ENCODE measurements at regions not wholly inside any gene's neighbourhood (a gene's known extent, or its start where the extent isn't known, plus 50 kb on each side); places are given as distances from the start of the nearest gene placed in this dataset.

DNA sequence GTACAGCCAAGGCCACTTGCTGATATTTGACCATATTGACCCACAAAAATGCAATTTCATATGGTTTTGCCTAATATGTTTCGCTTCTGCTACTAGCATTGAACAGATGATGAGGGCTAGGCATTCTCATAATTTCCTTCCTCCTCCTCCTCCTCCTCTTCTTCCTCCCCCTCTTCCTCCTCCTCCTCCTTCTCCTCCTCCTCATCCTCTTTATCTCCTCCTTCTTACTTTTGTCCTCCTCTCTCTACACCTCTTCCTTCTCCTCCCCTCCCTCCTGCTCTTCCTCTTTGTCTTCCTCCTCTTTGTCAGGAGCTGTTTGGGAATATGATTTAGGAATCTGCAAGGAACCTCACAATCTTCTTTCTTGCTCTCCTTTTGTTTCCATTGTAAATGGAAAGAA lies 133.9 kb upstream of the CELF2 start:
- no peak for DNase-seq (ENCODE audit: low read depth in 2 of 2)

DNA sequence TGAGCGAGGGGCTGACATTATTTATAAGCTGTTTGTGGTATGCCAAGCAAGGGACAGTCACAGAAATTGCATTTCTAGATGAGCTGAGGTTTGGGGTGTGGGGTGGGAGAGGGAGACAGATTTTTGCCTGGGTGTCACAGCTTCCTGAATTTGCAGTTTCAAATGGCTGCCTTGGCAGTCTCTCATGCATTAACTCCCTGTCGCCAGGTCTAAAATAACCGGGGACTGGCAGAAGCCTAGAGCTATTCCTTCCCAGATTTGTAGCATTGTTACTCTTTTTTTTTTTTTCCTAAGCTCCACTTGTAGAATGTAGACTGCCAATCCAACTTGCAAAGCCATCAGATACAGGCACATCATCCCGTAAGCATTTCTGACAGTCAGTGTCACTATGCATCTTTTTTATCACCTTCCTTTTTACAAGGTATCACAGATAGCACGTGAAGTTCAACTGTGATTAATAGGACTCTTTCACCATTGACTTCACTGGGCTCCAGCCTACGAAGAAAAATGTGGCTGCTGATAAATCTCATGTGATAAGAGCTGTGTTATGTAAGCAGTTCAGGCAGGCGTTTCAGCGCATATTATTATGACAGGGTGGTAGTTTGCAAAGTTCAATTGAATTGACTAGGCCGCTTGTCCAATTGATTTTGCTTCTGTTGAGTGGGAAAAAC lies 130.7 kb upstream of the CELF2 start:
- DNase-seq (ENCODE audit: low read depth in 2 of 2) = no peak

DNA sequence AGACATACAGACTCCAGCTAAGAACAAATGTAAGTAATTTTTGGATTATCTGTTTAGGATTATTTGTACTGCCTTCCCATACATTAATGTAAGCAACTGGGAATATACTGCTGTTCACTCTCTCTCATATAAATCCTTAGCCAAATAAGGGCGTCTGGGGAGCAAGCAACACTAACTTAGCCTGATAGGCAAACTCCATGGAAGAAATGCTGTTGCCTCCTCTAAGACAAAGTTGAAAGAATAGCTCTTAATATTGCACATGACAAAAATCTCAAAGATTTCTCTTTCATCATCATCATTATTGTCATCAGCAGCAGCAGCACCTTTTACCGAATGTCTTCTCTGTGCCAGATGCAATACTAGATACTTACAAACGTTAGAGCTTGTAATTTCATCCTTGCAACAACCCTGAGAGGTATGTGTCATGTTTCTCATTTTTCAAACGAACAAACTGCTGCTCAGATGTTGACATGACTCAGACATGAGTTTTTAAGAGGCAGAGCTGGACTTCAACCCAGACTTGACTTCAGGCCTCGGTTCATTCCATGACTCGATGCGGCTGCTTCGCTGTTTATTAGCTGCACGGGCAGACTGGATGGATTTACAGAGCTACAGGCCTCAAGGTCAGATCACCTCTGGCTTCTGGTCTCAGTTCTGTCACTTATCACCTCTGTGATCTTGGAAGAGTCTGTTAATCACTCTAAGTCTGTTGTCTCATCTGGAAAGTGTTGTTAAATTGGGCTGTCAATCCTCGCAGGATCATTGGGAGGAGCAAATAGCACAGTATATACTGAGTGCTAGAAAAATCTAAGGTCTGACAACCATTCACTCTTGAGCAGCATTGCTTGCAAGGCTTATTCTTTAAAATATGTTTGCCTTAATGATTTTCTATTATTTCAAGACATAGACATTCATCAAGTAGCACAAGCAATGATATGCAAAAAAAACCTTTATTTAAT lies 126.3 kb upstream of the CELF2 start:
- no peak for DNase-seq (ENCODE audit: low read depth in 2 of 2)

DNA sequence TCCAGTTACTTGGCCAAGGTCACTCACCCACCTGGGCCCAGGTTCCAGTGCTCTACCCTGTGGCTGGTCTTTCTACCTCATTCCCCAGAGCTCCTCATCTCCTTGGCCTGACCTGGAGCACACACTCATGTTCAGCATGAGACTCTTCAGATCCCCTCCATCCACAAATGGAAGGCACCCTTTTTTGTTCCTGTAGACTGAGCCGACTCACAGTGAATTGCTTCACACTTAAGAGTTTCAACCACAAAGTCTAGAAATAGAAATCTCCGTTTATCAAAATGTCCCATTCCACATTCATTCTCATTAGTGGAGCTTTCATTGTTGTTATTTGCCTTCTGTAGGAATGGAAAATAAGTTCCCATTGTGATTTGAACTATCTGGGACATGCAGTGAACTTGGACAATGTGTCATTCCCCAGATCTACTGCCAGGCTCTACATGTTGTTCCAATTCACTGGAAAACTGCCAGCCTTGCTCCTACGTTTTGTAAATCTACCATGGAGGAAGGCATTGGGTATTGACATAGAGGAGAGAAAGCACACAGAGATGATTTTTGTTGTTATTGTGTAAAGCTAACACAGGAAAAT lies 125.3 kb upstream of the CELF2 start:
- no peak for DNase-seq (ENCODE audit: low read depth in 2 of 2)

DNA sequence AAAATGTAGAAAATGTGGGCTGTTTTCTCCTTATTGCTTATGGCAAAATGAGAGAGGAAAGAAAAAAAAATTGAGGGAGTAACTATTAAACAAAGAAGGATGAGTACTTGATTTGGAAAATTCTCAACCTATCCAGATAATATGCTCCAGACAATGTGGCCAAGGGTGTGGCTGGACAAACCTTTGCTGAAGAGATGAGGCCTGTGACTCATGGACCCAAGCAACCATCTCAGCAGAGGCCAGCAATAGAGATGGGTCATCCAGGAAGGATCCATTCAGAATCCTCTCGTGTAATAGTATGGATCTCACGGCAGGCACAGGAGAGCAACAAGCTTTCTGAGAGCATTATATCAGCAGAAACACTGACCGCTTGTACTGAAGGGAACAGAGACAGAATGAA lies 120.3 kb upstream of the CELF2 start:
- DNase-seq (ENCODE audit: low read depth in 2 of 2) = no peak

DNA sequence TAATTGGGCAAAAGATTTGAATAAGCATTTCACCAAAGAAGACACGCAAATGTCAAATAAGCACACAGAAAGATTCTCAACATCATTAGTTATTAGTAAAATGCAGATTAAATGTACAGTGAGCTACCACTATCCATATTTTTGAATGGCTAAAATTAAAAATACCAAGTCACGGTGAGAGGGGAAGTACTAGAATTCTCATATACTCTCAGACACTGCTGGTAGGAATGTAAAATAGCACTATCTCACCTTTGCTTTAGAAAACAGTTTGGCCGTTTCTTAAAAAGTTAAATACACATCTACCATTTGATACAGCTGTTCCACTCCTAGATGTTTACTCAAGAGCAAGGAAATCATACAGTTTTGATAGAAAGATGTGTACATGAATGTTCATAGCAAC lies 115.8 kb upstream of the CELF2 start:
- no peak for DNase-seq (ENCODE audit: low read depth in 2 of 2)

DNA sequence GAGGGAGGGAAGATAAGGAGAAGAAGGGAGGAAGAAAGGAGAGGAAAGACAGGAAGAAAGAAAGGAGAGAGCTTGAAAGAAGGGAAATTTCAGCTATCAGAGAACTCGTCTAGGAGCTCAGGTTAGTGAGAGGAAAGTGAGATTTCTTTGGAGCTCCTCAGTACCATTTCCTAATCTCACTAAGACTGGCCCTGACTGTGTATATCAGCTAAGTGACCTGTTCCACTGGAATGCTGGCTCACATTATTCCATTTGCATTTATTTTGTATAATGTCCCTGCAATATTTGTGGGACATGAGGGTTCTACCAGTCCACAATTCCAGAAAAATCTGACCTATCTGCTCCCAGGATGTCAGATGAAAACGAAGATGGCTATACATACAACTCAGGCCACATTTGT lies 114.7 kb upstream of the CELF2 start:
- no peak for DNase-seq (ENCODE audit: low read depth in 2 of 2)

DNA sequence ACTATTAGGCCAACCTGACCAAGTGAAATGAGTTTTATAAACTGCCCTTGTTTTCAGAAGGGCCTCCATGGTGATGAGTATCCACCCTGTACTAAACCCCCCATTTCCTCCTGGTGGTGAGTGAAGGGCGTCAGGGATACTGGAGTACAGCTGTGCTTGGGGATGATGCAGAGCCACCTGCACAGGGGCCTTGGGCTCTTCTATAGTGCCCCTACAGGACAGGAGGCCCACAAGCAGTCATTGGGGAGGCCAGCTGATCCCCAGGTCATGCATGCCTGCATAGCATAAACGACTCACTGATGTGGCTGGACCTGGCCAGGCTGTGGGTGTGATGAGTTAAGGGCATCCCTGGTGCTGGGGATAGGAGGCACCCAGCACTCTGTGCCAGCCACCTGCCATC lies 114.1 kb upstream of the CELF2 start:
- no peak for DNase-seq (ENCODE audit: low read depth in 2 of 2)

DNA sequence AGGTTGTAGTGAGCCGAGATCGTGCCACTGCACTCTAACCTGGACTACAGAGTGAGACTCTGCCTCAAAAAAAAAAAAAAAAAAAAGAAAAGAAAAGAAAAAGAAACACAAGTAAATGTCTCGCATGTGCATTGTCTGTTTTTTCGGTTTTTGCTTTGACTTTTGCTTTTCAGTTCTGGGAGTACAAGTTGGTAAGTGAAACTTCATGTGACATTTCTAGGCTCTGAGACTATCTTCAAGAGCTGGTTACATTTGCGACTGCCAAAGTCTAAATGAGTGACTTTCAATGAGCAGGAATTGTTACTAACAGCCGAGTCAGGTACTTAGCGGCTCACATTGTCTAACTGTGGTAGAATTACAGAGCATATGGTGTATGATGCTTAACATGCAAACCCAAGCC lies 107.0 kb upstream of the CELF2 start:
- no peak for DNase-seq (ENCODE audit: low read depth in 2 of 2)

DNA sequence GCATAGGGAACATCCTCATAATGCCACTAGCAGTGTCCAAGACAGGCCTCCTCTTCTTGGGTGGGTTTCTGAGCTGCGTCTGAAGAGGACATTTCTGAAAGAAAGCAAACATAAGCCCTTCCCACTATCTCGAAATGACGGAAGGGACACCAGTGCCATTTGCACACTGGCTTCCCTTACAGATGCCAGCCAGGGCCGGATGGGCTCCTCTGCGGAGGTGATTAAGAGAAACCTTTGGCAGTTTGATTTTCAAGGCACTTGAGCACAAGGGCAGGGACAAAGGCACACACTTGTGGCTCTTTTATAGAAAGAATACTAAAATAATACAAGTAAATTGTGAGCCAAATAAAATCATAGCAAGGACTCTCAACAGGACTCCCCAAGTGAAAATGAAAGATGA lies 106.6 kb upstream of the CELF2 start:
- DNase-seq (ENCODE audit: low read depth in 2 of 2) = no peak

DNA sequence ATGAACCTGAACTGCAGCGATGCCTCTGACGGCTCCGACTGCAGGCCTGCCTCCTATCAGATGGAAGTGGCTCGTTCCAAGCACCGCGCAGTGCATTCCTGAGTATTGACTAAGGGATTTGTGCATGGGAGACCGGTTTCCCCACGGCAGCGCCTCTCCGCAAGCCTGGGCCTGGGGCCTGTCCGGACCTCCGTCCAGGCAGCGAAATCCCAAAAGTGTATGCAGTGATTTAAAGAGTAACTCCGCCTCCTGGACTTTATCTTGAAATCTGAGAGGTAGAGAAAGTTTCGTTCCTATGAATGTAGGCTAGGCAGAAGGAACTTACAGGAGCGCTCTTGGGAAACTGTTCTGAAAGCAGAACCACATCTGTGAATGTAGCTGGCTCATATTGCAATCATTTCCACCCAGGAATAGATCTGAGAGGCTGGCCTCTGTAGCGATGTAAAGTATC lies 106.2 kb upstream of the CELF2 start:
- no peak for DNase-seq (ENCODE audit: low read depth in 2 of 2)

DNA sequence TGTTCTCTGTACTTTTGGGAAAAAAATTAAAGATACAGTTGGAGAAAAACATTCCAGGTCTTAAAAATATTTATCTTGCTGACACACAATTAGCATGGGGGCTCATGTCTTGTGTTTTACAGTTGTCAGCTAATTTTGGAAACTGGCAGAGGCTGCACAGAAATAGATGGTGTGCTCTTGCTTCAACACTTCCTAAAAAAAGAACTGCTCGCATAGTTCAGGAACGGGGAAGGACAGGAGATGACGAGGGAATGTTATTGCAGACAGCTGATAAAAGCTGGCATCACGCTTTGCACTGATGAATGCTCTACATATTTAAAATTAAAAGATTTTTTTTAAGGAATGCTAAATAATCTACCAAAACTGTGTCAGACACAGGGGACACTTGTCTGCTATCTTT lies 103.5 kb upstream of the CELF2 start:
- no peak for DNase-seq (ENCODE audit: low read depth in 2 of 2)

DNA sequence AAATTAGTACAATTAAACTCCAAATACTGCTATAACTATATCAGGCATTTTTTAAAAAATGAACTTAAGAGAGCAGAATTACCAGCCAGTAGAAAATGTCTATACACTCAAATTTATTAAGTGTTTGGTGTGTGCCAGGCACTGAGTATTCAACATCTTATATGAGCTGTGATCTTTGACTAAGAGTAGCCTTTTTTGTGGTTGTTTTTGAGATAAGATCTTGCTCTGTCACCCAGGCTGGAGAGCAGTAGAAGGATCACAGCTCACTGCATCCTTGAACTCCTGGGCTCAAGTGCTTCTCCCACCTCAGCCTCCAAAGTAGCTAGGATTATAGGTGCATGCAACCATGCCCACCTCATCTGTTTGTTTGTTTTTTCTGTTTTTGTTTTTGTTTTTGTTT lies 102.5 kb upstream of the CELF2 start:
- DNase-seq (ENCODE audit: low read depth in 2 of 2) = no peak

DNA sequence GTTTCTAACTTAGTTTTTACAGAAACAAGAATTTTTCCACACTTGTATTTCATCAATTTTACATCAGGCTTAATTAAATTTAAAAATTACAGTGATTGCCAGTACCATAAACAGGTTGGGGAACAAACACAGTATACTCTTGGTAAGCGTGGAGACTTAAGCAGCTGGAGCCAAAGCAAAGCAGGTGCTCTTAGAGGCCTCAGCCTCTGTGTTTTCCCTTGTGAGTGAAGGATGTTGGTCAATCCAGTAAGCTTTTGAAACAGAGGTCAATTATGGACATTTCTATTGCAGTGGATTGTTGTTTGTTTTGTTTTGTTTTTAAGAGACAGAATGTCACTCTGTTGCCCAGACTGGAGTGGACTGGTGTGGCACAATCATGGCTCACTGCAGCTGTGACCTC lies 100.6 kb upstream of the CELF2 start:
- DNase-seq (ENCODE audit: low read depth in 2 of 2) = no peak

DNA sequence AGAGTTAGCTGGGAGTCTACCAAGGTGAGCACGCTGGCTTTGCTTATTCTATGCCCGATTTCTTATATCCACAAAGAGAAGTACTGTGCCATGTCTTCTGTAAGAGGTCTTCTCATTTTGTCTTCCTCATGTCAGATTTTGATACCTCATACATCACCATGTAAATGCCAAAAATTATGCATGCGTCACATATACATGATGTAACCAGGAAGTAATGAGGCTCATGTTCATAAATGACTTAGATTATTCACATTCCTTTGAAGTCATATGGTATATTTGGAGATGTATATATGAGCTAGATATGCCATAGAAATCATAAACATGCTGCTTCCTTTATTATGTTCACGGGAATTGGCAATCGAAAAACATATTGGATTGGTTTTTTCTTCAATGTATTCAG lies 97.7 kb upstream of the CELF2 start:
- DNase-seq (ENCODE audit: low read depth in 2 of 2) = no peak

DNA sequence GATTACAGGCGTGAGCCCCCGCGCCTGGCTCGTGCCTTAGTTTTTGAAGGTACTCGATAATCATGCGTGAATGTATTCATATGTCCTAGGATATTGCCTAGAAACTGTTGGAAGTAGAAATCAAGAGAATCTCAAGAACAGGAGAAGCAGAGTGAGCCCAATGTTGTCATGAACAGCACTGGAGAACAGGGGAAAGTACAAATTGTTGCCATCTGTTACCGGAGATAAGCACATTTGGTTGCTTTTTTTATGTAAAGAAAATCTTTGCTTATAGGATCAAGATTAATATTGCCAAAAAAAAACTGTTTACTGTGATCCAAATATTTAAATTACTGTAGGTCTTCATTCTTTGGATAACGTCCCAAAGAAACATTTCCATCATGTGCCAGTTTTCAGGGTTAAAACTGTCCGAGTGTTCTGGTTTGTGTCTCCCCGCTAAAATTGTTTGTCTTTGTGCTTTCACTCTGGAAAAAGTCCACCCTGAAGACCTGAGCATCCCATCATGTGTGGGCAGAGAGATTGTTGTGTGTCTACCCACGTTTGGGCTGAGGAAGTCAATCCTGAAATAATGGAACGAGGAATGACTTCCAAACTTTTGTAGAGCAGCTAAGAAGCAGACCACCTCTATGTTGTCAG lies 95.7 kb upstream of the CELF2 start:
- no peak for DNase-seq (ENCODE audit: low read depth in 2 of 2)

DNA sequence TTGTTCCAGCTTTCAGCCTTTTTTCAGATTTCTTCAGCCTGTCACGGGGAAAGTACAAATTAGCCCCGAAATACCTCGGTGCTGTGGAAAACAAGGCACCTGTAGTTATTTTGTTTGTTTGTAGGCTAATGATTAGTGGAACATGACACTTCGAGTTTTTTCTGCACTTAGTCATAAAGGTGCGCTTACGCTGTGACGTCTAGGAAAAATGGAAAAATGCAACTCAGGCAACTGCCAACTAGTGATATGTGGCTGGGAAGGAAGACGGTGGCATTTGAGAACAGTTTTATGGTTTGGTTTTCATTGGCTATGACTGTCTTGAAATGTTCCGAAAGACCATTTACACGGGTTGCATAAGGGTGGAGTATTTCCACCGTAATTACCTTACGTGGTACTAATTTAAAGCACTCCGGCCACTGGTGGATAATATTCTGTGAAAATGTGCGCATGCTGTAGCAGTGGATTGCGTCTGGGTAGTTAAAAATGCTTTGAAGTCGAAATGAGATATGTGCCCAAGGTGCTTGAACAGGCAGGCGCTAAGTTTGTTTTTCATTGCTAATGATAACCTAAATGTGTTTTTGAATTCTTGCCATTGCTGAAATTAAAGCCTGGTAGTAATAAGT lies 94.5 kb upstream of the CELF2 start:
- no peak for DNase-seq (ENCODE audit: low read depth in 2 of 2)

DNA sequence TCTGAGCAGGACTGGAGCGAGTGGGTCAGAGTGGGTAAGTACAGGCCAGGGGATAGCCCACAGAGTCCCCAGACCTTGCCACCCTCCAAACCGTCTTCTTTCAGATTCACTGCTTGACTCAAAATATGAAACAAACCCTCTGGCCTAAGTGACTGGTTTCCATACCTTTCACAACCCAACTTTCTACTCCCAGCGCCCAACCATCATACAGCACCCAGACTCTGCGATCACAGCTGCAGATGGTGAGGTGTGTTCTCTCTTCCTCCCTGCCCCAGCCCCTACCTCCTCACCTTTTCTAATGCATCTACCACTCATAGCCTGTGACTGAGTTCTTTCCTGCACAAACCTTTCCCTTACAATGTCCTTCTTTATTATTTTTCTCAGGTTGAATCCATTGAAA lies 92.0 kb upstream of the CELF2 start:
- no peak for DNase-seq (ENCODE audit: low read depth in 2 of 2)

DNA sequence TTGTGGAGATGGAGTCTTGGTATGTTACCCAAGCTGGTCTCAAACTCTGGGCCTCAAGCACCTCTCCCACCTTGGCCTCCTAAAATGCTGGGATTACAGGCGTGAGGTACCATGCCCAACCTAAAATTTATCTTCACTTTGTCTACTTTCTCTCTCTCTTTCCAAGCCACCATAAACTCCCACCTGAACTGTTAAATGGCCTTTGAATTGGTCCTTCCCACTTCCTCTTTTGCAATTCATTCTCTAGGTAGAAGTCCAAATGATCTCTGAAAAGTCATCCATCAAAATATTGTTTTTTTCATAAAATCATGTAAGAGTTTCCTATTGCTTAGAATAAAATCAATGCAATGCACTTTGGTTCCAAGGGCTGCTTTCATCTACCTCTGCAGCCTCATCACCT lies 90.1 kb upstream of the CELF2 start:
- DNase-seq (ENCODE audit: low read depth in 2 of 2) = no peak

DNA sequence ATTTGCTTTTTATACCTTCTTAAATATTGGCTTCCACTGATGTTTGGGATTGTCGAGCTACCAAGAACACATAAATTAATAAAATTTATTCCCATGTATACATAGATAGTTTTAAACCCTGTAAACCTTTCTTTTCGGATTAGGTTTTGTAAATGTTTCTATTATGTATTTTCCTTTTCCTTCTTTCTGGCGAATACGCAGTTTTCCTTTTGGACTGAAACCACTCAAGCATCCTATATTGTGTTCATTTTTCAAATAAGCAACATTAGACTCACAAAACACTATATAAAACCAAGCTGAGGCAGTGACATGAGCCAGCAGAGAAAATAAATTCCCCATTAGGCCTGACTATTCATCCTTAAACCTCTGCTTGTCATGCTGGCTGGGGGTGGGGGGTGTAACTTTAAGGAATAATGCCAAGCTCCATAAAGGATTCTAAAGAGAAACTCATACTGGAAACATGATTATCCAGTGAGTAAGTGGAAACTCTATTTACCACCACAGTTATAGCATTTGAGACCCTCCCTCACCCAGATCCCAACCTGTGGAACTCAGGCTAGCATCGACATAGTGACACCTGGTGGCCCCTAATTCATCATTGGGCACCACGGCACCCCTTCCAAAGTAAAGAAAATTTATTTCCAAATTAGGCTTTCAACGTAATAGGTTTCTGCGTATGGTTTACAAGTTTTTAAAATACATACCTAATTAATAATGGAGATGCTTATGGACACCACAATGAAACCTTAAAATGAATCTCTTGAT lies 86.5 kb upstream of the CELF2 start:
- no peak for DNase-seq (ENCODE audit: low read depth in 2 of 2)

DNA sequence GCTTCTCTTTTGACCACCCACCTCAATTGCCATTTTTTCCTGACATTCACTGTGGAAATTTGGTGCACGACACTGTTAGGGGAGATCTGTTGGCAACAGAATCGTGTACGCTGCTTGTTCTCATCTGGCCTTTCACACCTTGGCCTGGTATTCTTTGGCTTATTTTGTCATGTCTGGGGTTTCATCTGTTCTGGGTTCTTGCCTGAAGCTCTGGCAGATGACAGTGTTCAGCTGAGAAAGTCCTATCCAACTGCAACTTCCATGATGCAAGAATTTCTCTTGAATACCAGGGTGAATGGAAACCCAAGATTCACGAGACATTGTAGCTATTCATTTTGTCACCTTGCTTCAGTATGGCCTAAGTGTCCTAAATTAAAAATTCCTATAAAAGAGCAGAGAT lies 82.6 kb upstream of the CELF2 start:
- no peak for DNase-seq (ENCODE audit: low read depth in 2 of 2)

Data from stimulated activated CD4-positive, alpha-beta T cell treated with anti-CD3 and anti-CD28 coated beads, Interleukin-12 subunit alpha, Interleukin-12 subunit beta, amount 100 ng/mL, for 24 hours (primary cell).